Left ventricle myocardium inferior (tissue), 1 donor: ENCODE measurements at regions not wholly inside any gene's neighbourhood (a gene's known extent, or its start where the extent isn't known, plus 50 kb on each side); places are given as distances from the start of the nearest gene placed in this dataset.

Experiments
- DNase-seq: peaks from one replicate; pipeline ENCODE4 v3.0.0-alpha.2; 2020
- H3K27ac ChIP-seq: fragments of 200-600 bp; replicated peaks from 2 replicates; pipeline ENCODE4 v1.8.0; 2021
- H3K27me3 ChIP-seq: fragments of 200-600 bp; 2 replicates; pipeline ENCODE4 v1.8.0; 2021; ENCODE audit warnings: low read depth
- H3K36me3 ChIP-seq: fragments of 200-600 bp; 2 replicates; pipeline ENCODE4 v1.8.0; 2021
- H3K4me1 ChIP-seq: fragments of 200-600 bp; 2 replicates; pipeline ENCODE4 v1.8.0; 2021
- H3K4me3 ChIP-seq: fragments of 200-600 bp; 2 replicates; pipeline ENCODE4 v1.8.0; 2021; ENCODE audit warnings: mild to moderate bottlenecking, moderate library complexity
- H3K9me3 ChIP-seq: fragments of 200-600 bp; replicated peaks from 2 replicates; pipeline ENCODE4 v1.8.0; 2021
- CTCF ChIP-seq: fragments of 200-600 bp; IDR thresholded peaks from 2 replicates; pipeline ENCODE4 v1.8.0; 2021; ENCODE audit warnings: antibody characterized with exemption, mild to moderate bottlenecking, borderline replicate concordance
- intact Hi-C: fragments of 100-400 bp; cut with micrococcal nuclease; formaldehyde crosslinking; loops from one replicate; pipeline ENCODE4 v1.11.0; 2022
- donor health status: DM: no; HTN: yes; CAD: no; lungs with severe emphysema.

DNA sequence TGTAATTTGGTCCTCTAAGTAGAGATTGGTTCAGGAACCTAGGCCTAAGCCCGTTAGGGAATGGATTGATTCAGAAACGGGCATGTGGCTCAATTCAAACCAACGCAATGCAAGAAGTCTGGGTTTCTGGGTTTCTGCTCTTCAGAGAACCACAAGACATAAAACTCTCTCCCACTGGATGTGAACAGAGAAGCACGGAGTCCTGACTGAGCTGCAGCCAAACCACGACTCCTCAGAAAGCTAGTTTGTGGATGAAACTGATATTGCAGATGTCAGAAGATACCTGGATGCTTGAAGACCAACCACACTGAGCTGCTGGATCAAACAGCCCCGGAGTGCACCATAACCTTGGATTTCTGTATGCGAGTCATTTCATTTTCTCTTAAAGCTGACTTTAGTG is 50.0 kb downstream of the SOD2 start:
- Histone ChIP-seq H3K4me1 (peaks cover 6% of the 10 kb centered on the region), H3K4me3 (no peak overlapping the region), H3K27me3 (no peaks in the 10 kb centered on the region), H3K27ac (no peak overlapping the region), H3K36me3 (no peaks in the 10 kb centered on the region), H3K9me3 (peaks cover 4% of the 10 kb centered on the region)
- DNase-seq, result no peak
- TF ChIP-seq CTCF, result no peak
- intact Hi-C loops, result no loop called here

- Histone ChIP-seq H3K27me3 (no peaks in the 10 kb centered on the region), H3K36me3 (no peaks in the 10 kb centered on the region), H3K4me1 (peaks cover 6% of the 10 kb centered on the region), H3K4me3 (no peak overlapping the region), H3K27ac (no peak overlapping the region), H3K9me3 (peaks cover 7% of the 10 kb centered on the region)
- intact Hi-C loops, result no loop called here
- TF ChIP-seq CTCF, result no peak
- DNase-seq, result no peak
These were observed 50.6 kb downstream of the SOD2 start for GRCh38 chr6:159642481-159642880.

GRCh38 chr6:159640722-159641482 is 52.1 kb downstream of the SOD2 start:
- no peak for DNase-seq
- H3K4me1 ChIP-seq, result peaks cover 6% of the 10 kb centered on the region
- H3K36me3 ChIP-seq, result no peaks in the 10 kb centered on the region
- no peak overlapping the region for H3K4me3 ChIP-seq
- intact Hi-C loops, result no loop called here
- H3K9me3 ChIP-seq, result peaks cover 7% of the 10 kb centered on the region
- H3K27me3 ChIP-seq, result no peaks in the 10 kb centered on the region
- TF ChIP-seq CTCF, result no peak
- no peak overlapping the region for H3K27ac ChIP-seq

GRCh38 chr6:159640322-159640721 is 52.7 kb downstream of the SOD2 start:
- TF ChIP-seq CTCF, result no peak
- Histone ChIP-seq H3K4me3 (no peak overlapping the region), H3K4me1 (peaks cover 6% of the 10 kb centered on the region), H3K27ac (no peak overlapping the region), H3K9me3 (peaks cover 7% of the 10 kb centered on the region), H3K27me3 (no peaks in the 10 kb centered on the region), H3K36me3 (no peaks in the 10 kb centered on the region)
- intact Hi-C loops, result no loop called here
- no peak for DNase-seq

GRCh38 chr6:159639721-159640120 is 53.3 kb downstream of the SOD2 start:
- Histone ChIP-seq H3K36me3 (no peaks in the 10 kb centered on the region), H3K27ac (no peak overlapping the region), H3K9me3 (peaks cover 7% of the 10 kb centered on the region), H3K4me1 (peaks cover 6% of the 10 kb centered on the region), H3K27me3 (no peaks in the 10 kb centered on the region), H3K4me3 (no peak overlapping the region)
- intact Hi-C loops, result no loop called here
- no peak for DNase-seq
- no peak for TF ChIP-seq CTCF
